HG03520 (cell line): ENCODE measurements at regions not wholly inside any gene's neighbourhood (a gene's known extent, or its start where the extent isn't known, plus 50 kb on each side); places are given as distances from the start of the nearest gene placed in this dataset.
A peak's percentile ranks its signal among the peaks of the same experiment; 100 is the strongest.
"Not testable (repeated sequence)": the region's sequence is repeated elsewhere in the genome, so short reads cannot be mapped to it uniquely, and the experiment has no call there.

Experiments used
- ATAC-seq: cut with Tn5 transposase; IDR thresholded peaks from one replicate; pipeline ENCODE4 v1.9.1; 2021; ENCODE audit warnings: mild to moderate bottlenecking, moderate library complexity; ENCODE audit not compliant: unreplicated experiment

DNA sequence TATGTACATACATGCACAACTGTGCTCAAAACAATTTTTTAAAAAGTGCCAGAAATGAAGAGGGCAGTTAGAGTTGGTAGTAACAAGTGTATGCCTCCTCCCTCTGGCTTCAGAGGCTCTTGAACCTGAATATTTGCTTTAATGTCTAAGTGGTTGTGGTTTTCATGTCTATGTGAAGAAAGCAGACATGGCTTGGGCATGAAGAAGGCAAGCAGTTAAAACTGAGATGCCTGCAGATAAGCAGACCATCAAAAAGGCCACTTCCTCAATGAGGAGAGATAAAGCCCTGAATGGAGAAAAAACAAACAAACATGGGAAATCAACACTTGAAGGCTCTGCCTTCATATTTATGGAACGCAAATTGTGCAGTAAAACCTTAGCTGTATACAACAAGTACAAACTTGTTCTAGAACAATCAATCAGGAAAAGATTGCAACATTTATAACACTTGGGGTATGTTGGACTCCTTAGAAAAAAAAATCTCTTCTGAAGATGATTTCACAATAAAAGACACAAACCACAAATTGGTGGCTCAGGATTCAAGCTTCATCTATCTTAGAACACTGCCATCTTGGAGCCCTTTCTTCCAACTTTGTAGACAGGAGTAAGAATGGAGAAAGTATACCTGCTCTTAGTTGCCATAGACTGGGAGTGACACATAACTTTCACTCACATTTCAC lies 52.7 kb upstream of the PLA2G4A start:
- no peak for ATAC-seq

DNA sequence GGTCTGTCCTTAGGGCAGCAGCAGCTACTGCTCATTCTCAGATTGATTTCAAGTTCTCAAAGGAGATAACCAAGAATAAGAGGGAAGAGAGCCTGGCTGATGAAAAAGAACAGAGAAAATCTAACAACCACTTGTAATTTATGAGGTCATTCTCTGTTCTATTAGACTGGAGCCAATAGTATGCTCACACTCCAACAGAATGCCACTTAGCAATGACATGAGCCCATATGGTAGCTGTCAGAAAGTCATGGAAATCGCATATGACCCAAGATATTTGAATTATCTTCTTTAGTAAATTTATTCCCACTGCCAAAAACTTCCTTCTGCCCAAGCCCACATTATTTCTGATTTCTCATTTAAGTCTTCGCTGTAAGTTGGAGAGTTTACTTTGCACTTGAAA lies 53.7 kb upstream of the PLA2G4A start:
- no peak for ATAC-seq

- no peak for ATAC-seq
Observed at GRCh38 chr1:186772228-186772627, 56.5 kb upstream of the PLA2G4A start.

- no peak for ATAC-seq
Observed at GRCh38 chr1:186770421-186770820, 58.3 kb upstream of the PLA2G4A start.

DNA sequence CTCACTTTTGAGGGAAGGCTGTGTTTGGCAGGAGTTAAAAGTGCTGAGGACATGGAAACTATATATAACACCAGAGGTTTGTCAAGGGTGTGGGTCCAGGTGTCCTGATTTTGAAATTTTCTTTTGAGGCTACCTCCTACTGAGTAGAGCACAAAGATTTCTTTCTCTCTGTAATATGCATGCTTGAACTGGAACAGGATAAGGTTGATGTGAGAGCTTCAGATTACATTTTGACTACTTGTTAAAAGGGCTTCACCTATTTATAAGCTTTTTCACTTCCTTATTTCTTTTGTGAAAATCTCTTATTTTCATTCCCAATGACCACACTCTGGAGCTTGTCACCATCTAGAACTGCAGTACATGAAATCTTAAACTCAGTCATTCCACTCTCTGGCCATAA lies 59.8 kb upstream of the PLA2G4A start:
- peak; percentile 80 for ATAC-seq

GRCh38 chr1:186765446-186765845 lies 63.3 kb upstream of the PLA2G4A start:
- ATAC-seq: no peak

DNA sequence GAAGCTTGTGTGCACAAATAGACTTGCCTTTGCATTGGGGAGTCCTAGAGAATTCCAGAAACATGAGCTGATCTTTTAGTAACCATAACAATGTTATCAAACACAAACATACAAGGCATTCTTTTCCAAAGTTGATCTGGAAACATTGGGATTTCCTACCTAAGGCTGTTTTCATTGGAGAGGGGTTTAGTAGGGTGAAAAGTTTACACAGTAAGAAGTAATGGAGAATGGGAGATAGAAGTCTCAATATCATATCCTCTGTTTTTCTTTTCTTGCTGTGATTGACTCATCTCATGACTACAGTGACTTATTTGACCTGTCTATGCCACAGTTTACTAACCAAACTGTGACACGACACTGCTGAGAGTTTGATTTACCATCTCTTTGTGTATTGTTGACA lies 65.6 kb upstream of the PLA2G4A start:
- peak; percentile 90 for ATAC-seq

DNA sequence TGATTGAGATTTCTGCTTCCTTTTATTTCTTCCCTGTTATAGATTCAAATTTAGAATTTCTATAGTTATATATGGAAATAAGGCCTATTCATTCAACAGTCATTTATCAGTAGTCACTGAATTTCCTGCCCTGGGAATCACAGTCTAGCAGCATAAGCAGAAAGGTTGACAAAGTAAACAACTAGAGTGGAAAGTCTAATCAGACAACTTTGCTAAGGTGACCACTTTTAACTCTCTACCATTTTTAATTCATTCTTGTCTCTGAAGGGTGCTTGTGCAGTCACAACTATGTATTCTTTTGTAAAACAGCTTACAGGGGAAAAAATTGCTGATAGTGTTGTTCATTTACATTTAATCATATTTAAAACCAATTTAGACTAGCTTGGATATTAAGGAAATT lies 66.1 kb upstream of the PLA2G4A start:
- ATAC-seq: no peak

DNA sequence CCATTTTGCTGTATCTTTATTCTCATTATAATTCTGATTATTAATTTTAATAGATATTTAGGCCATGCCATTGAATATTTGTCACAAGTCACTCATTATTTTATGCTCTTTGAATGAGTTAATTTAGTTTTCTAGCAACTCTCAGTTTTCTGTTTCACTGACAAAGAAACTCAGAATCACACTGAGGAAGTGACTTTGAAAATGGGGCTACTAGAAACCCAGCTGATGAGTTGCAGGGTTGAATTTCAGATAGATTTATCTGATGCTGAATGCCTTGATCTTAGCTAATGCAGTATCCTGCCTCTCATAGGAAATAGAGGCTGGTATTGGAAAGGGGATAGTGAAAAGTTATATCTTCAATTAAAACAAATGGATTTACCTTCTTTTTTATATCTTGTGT lies 67.4 kb upstream of the PLA2G4A start:
- ATAC-seq: peak; percentile 36

- ATAC-seq: no peak
Observed at GRCh38 chr1:186760446-186760845, 68.3 kb upstream of the PLA2G4A start.

DNA sequence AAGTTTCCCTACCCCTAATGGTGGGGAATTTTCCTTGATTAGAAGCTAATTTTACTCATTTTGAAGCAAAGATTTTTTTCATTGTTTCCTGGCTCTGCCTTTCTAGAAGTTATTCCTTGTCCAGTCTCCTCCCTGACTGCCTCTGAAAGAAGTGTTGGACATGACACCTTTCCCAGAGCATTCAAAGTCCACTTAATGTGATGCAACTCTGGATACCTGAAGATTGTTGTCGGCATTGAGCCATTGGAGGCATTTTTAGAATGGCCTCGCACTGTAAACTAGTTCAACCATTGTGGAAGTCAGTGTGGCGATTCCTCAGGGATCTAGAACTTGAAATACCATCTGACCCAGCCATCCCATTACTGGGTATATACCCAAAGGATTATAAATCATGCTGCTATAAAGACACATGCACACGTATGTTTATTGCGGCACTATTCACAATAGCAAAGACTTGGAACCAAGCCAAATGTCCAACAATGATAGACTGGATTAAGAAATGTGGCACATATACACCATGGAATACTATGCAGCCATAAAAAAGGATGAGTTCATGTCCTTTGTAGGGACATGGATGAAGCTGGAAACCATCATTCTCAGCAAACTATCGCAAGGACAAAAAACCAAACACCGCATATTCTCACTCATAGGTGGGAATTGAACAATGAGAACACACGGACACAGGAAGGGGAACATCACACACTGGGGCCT lies 69.7 kb upstream of the PLA2G4A start:
- not testable (repeated sequence) for ATAC-seq

GRCh38 chr1:186757851-186758250 lies 70.9 kb upstream of the PLA2G4A start:
- ATAC-seq: no peak

- ATAC-seq: peak; percentile 71
Observed at GRCh38 chr1:186754542-186755145, 74.1 kb upstream of the PLA2G4A start.

- ATAC-seq: no peak
Observed at GRCh38 chr1:186753241-186753640, 73.0 kb upstream of the PTGS2 start.

GRCh38 chr1:186750257-186750656 lies 70.0 kb upstream of the PTGS2 start:
- ATAC-seq: no peak

DNA sequence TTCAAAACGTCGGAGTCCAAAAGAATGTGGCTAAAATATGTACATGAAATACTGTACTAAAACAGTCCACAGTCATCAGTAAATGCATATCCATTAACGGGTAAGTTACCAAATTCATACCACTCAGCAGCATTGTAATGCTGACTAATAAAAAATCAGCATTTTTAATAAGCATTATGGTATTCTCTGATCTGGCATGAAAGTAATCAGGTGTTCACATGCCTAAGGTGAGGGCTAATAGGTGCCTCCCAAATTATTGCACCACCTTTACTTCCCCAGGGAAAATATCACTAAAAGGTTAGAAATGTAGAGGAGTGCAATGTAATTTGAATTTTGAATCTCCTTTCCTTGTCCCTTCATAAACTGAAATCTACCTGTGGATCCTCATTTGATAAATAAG lies 69.6 kb upstream of the PTGS2 start:
- no peak for ATAC-seq

DNA sequence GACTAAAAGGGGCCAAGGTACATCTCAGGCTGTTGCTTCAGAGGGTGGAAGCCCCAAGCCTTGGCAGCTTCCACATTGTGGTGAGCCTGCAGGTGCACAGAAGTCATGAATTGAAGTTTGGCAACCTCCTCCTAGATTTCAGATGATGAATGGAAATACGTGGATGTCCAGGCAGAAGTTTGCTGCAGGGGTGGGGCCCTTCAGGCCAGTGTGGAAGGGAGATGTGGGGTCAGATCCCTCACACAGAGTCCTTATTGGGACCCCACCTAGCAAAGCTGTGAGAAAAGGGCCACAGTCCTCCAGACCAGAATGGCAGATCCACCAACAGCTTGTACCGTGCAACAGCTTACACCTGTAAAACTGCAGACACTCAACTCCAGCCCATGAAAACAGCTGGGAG lies 67.4 kb upstream of the PTGS2 start:
- no peak for ATAC-seq

DNA sequence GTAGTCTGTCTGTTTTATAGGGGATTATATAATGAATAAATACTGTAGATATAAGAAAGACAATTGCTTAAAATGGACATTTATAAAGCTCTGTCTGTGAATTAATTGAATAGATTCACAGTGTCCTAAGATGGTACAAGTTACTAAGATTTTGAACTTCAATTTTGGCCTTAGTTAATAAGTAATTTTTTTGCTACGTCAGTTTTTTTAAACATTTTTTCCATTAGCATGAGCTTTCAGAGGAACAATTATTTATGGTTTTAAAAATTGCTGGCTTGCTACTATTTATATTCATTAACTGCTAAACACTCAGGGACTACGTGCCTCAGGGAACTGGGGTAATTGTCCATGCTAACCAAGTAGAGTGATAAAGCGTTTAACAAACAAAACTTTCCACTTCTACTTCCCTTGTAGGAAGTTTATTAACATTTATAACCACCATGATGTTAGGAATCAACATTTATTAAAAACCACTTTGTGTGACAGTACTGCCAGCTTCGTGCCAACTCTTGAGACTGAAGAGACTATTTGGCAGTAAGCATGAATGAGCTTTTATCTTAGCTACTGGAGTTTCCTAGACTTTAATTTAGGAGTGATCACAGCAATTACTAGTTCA lies 65.4 kb upstream of the PTGS2 start:
- no peak for ATAC-seq

GRCh38 chr1:186741640-186742039 lies 61.4 kb upstream of the PTGS2 start:
- no peak for ATAC-seq

GRCh38 chr1:186740324-186740723 lies 60.1 kb upstream of the PTGS2 start:
- peak; percentile 54 for ATAC-seq

DNA sequence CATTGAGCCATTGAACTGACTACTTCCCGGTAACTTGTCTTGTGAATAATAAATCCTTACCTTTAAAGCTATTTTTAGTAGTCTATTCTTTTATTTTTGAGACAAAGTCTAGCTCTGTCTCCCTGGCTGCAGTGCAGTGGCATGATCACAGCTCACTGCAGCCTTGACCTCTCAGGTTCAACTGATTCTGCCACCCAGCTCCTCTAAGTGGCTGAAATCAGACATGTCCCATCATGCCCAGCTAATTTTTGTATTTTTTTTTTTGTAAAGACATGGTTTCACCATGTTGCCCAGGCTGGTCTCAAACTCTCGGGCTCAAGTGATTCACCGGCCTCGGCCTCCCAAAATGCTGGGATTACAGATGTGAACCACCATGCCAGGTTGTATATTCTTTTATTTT lies 59.3 kb upstream of the PTGS2 start:
- ATAC-seq: no peak

- ATAC-seq: peak; percentile 93
Observed at GRCh38 chr1:186738926-186739325, 58.7 kb upstream of the PTGS2 start.
